ENCODE measurements at regions not wholly inside any gene's neighbourhood (a gene's known extent, or its start where the extent isn't known, plus 50 kb on each side); places are given as distances from the start of the nearest gene placed in this dataset.

GRCh38 chr13:85501616-85502015 lies 297.6 kb downstream of the SLITRK6 start:
- TF ChIP-seq, protein P1, sequence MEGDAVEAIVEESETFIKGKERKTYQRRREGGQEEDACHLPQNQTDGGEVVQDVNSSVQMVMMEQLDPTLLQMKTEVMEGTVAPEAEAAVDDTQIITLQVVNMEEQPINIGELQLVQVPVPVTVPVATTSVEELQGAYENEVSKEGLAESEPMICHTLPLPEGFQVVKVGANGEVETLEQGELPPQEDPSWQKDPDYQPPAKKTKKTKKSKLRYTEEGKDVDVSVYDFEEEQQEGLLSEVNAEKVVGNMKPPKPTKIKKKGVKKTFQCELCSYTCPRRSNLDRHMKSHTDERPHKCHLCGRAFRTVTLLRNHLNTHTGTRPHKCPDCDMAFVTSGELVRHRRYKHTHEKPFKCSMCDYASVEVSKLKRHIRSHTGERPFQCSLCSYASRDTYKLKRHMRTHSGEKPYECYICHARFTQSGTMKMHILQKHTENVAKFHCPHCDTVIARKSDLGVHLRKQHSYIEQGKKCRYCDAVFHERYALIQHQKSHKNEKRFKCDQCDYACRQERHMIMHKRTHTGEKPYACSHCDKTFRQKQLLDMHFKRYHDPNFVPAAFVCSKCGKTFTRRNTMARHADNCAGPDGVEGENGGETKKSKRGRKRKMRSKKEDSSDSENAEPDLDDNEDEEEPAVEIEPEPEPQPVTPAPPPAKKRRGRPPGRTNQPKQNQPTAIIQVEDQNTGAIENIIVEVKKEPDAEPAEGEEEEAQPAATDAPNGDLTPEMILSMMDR (conservative IDR thresholded peaks at IDR 0.05): no peak
- no peak for TF ChIP-seq EZH2 (IDR thresholded peaks at IDR 0.05; ENCODE audit: low read depth)

Measured in PC-9 (cell line).